B cell (primary cell): ENCODE measurements at regions not wholly inside any gene's neighbourhood (a gene's known extent, or its start where the extent isn't known, plus 50 kb on each side); places are given as distances from the start of the nearest gene placed in this dataset.

ENCODE experiments used
- ATAC-seq: fragments of 200-7000 bp; cut with Tn5 transposase; one replicate; pipeline ENCODE4 v1.10.0; 2021; ENCODE audit warnings: low read depth, mild to moderate bottlenecking, moderate number of reproducible peaks, moderate library complexity
- CTCF ChIA-PET: fragments of 350-600 bp; sonication (Branson Sonifier 250); formaldehyde crosslinking; loops from one replicate; lab custom pipeline; 2021; ENCODE audit warnings: antibody characterized with exemption, inconsistent platforms; lab: Charles Lee
- POLR2A ChIA-PET: fragments of 350-600 bp; sonication (Branson Sonifier 250); formaldehyde crosslinking; loops from one replicate; lab custom pipeline; 2021; ENCODE audit warnings: antibody characterized with exemption; lab: Charles Lee
- DNase-seq: peaks from one replicate; pipeline ENCODE4 v3.0.0; 2013
- H2AFZ ChIP-seq: 2 replicates; pipeline ENCODE4 v1.6.1; 2012; ENCODE audit warnings: mild to moderate bottlenecking, low read depth, low read length; ENCODE audit not compliant: insufficient read depth, poor library complexity, severe bottlenecking
- H3K27ac ChIP-seq, 2 donors: 1 replicate in 1 of 2; 2 replicates in 1 of 2; pipeline ENCODE4 v1.5.1; 2012 to 2013; ENCODE audit warnings: low read length in 2 of 2, mild to moderate bottlenecking in 2 of 2, moderate library complexity in 1 of 2
- H3K27me3 ChIP-seq, 4 experiments: fragments of 200-600 bp in 1 of 4; sonication (generic) in 1 of 4; replicated peaks in 1 of 4; 1 replicate in 2 of 4; 2 replicates in 2 of 4; pipeline versions ENCODE4 v1.6.1 to v1.7.0; 2013 to 2016; ENCODE audit warnings: low read length in 3 of 4, mild to moderate bottlenecking in 2 of 4, mixed read lengths in 1 of 4, moderate library complexity in 1 of 4; ENCODE audit not compliant: insufficient read depth in 4 of 4, control insufficient read depth in 3 of 4; ENCODE audit errors: control extremely low read depth in 1 of 4
- H3K36me3 ChIP-seq, 2 experiments: replicated peaks in 1 of 2; 1 replicate in 1 of 2; 2 replicates in 1 of 2; pipeline versions ENCODE4 v1.6.1 to v1.7.1; 2013; ENCODE audit warnings: low read length in 1 of 2; ENCODE audit not compliant: insufficient read depth in 2 of 2, control insufficient read depth in 1 of 2; ENCODE audit errors: control extremely low read depth in 1 of 2, extremely low read depth in 1 of 2
- H3K4me1 ChIP-seq, 2 donors: fragments of 200-600 bp in 1 of 2; sonication (generic) in 1 of 2; 1 replicate in 1 of 2; 2 replicates in 1 of 2; pipeline versions ENCODE4 v1.5.1 to v1.6.1; 2013 to 2017; ENCODE audit warnings: low read length in 2 of 2; ENCODE audit not compliant: control insufficient read depth in 2 of 2, insufficient read depth in 2 of 2
- H3K4me2 ChIP-seq: replicated peaks from 2 replicates; pipeline ENCODE3; 2012; ENCODE audit warnings: mild to moderate bottlenecking, low read depth, low read length; ENCODE audit not compliant: poor library complexity, severe bottlenecking
- H3K4me3 ChIP-seq, 5 experiments: fragments of 200-600 bp in 1 of 5; sonication (generic) in 1 of 5; 1 replicate in 3 of 5; 2 replicates in 2 of 5; pipeline versions ENCODE4 v1.5.1 to v1.7.0; 2011 to 2016; ENCODE audit warnings: low read length in 4 of 5, mild to moderate bottlenecking in 4 of 5, low read depth in 2 of 5, control low read depth in 1 of 5, moderate library complexity in 1 of 5; ENCODE audit not compliant: insufficient read depth in 1 of 5; ENCODE audit errors: control extremely low read depth in 1 of 5, extremely low read depth in 1 of 5
- H3K79me2 ChIP-seq: fragments of 200-600 bp; sonication (generic); one replicate; pipeline ENCODE4 v1.6.0; 2016; ENCODE audit warnings: low read length; ENCODE audit not compliant: control insufficient read depth, insufficient read depth
- H3K9ac ChIP-seq: fragments of 200-600 bp; sonication (generic); 2 replicates; pipeline ENCODE4 v1.6.1; 2017; ENCODE audit warnings: mild to moderate bottlenecking, low read length, moderate library complexity
- H3K9me3 ChIP-seq, 3 donors: one replicate each; pipeline versions ENCODE4 v1.6.1 to v1.7.1; 2013; ENCODE audit warnings: low read length in 2 of 3; ENCODE audit not compliant: control insufficient read depth in 2 of 3, insufficient read depth in 1 of 3; ENCODE audit errors: control extremely low read depth in 1 of 3
- H4K20me1 ChIP-seq: 2 replicates; pipeline ENCODE4 v1.6.0; 2012; ENCODE audit warnings: mild to moderate bottlenecking, low read length; ENCODE audit not compliant: insufficient read depth, control insufficient read depth, poor library complexity, severe bottlenecking
- H3K27ac Mint-ChIP-seq: one replicate; pipeline ENCODE4 v1.8.0; 2021; ENCODE audit warnings: mixed read lengths
- H3K27me3 Mint-ChIP-seq: one replicate; pipeline ENCODE4 v1.8.0; 2021; ENCODE audit warnings: mixed read lengths
- H3K4me1 Mint-ChIP-seq: one replicate; pipeline ENCODE4 v1.8.0; 2021; ENCODE audit warnings: mixed read lengths
- H3K4me3 Mint-ChIP-seq: one replicate; pipeline ENCODE4 v1.8.0; 2021; ENCODE audit warnings: mixed read lengths
- H3K9me3 Mint-ChIP-seq: one replicate; pipeline ENCODE4 v1.8.0; 2022; ENCODE audit warnings: mixed read lengths; ENCODE audit not compliant: insufficient read depth
- EZH2 ChIP-seq: IDR thresholded peaks from 2 replicates; pipeline ENCODE4 v1.6.1; 2012; ENCODE audit warnings: borderline replicate concordance, low read depth, mild to moderate bottlenecking, moderate library complexity, low read length; ENCODE audit not compliant: insufficient read depth, poor library complexity, severe bottlenecking
- WGBS: methylation state at CpG from one replicate; pipeline ENCODE4 v1.1.5; 2013; ENCODE audit warnings: missing lambda C conversion rate; ENCODE audit not compliant: insufficient coverage; 5-methylcytosine and 5-hydroxymethylcytosine counted together
- intact Hi-C: fragments of 100-400 bp; cut with micrococcal nuclease; formaldehyde crosslinking; loops from one replicate; pipeline ENCODE4 v1.10.0; 2022
- TF ChIP-seq, protein P1 (sequence below): fragments of 200-600 bp; IDR thresholded peaks from one replicate; pipeline ENCODE4 v1.8.0; 2022; ENCODE audit warnings: antibody characterized with exemption, mild to moderate bottlenecking

DNA sequence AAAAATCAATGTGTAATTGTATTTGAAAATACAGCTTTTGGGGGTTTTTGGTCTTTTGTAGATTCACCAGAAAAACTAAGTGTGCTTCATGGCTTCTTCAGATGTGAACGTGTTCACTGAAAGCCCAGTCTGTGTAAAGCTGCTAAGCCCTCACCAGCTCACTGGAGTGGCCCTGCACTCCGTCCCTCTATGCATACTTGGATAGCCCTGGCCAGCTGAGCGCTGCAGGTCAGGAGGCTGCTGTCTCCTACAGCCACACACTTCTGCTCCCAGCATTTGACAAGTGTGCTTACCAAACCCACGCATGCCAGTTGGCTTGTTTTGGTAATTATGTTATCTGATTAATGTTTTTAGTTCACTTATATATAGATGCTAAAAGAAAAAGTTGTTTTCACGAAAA lies 163.5 kb downstream of the TLR5 start:
- H3K9me3 ChIP-seq, result no peaks in the 10 kb centered on the region
- H3K79me2 ChIP-seq, result no peaks in the 10 kb centered on the region
- H4K20me1 ChIP-seq, result no peaks in the 10 kb centered on the region
- H3K4me3 ChIP-seq, result no peak overlapping the region
- ATAC-seq (no peak), DNase-seq (no peak)
- POLR2A ChIA-PET, result no interaction called here
- H3K27ac ChIP-seq, result no peak overlapping the region
- no peaks in the 10 kb centered on the region for H3K4me1 ChIP-seq
- TF ChIP-seq, protein P1, sequence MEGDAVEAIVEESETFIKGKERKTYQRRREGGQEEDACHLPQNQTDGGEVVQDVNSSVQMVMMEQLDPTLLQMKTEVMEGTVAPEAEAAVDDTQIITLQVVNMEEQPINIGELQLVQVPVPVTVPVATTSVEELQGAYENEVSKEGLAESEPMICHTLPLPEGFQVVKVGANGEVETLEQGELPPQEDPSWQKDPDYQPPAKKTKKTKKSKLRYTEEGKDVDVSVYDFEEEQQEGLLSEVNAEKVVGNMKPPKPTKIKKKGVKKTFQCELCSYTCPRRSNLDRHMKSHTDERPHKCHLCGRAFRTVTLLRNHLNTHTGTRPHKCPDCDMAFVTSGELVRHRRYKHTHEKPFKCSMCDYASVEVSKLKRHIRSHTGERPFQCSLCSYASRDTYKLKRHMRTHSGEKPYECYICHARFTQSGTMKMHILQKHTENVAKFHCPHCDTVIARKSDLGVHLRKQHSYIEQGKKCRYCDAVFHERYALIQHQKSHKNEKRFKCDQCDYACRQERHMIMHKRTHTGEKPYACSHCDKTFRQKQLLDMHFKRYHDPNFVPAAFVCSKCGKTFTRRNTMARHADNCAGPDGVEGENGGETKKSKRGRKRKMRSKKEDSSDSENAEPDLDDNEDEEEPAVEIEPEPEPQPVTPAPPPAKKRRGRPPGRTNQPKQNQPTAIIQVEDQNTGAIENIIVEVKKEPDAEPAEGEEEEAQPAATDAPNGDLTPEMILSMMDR, result no peak
- no peak for TF ChIP-seq EZH2
- Mint-ChIP-seq H3K4me3 (no peak overlapping the region), H3K27ac (no peak overlapping the region), H3K27me3 (no peaks in the 10 kb centered on the region), H3K4me1 (no peaks in the 10 kb centered on the region), H3K9me3 (no peaks in the 10 kb centered on the region)
- intact Hi-C loops, result no loop called here
- no peak overlapping the region for H3K9ac ChIP-seq
- CTCF ChIA-PET, result no interaction called here
- no peak overlapping the region for H2AFZ ChIP-seq
- WGBS, result 82% methylated on average over 2 of the region's 5 CpGs
- H3K27me3 ChIP-seq, result no peaks in the 10 kb centered on the region
- H3K36me3 ChIP-seq, result no peaks in the 10 kb centered on the region
- H3K4me2 ChIP-seq, result no peak overlapping the region

DNA sequence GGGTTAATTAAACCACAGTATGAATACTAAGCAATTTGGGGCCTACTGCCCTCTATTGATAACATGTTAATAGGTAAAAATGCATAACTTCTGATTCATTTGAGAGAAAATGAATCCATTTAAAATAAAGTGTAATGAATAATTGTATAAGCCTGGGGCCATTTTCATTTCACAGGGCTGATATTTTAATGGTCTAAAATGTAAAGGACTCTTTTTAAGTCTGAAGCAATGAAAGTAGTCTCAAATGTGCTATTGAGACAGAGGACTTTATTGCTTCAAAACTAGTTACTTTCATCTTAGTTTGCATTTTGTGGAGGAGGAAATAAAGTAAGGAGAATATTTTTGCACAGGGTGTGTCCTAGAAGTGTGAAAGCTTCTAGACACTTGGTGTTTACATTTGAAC lies 155.4 kb downstream of the TLR5 start:
- Mint-ChIP-seq H3K27ac (no peak overlapping the region), H3K27me3 (no peaks in the 10 kb centered on the region), H3K9me3 (no peaks in the 10 kb centered on the region), H3K4me3 (no peak overlapping the region), H3K4me1 (peaks cover 15% of the 10 kb centered on the region)
- intact Hi-C loops, result loop anchor here (5.0 kb wide), 1 partner anchor 250 kb away; the partner anchor contains the start of gene FAM177B
- DNase-seq, result no peak
- Histone ChIP-seq H3K4me1 (no peaks in the 10 kb centered on the region), H3K36me3 (peaks cover 0 to 11% of the 10 kb centered on the region in 2 experiments), H4K20me1 (no peaks in the 10 kb centered on the region), H3K27ac (peak overlapping the region in 1 of 2 donors; percentile 10), H3K4me2 (peak overlapping the region; percentile 5), H3K9me3 (no peaks in the 10 kb centered on the region), H3K79me2 (no peaks in the 10 kb centered on the region), H3K27me3 (no peaks in the 10 kb centered on the region), H3K9ac (no peak overlapping the region), H2AFZ (no peak overlapping the region), H3K4me3 (no peak overlapping the region)
- no peak for TF ChIP-seq EZH2
- TF ChIP-seq, protein P1, result no peak
- ATAC-seq, result no peak
- ChIA-PET CTCF (interaction anchor here (0.7 kb wide), 1 partner anchor 215 kb away, joined by 3 read pairs; no protein-coding TSS in a partner anchor), POLR2A (no interaction called here)
